ENCODE measurements at regions not wholly inside any gene's neighbourhood (a gene's known extent, or its start where the extent isn't known, plus 50 kb on each side); places are given as distances from the start of the nearest gene placed in this dataset.

DNA sequence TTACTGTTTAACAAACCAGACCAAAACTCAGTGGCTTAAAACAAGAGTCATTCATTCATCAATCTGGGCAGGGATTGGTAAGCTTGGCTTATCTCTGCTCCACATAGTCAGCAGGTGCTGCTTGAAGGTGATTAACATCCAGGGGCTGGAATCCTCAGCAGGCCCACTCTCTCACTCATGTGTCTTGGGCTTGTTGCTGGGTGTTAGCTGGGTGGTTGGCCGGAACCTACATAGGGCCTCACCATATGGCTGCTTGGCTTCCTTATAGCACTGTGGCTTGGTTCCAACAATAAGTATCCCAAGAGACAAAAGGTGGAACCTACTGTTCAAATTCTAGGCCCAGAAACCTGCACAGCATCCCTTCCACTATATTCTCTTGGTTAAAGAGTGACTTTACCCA lies 125.0 kb downstream of the RASGEF1B start:
- TF ChIP-seq CTCF (IDR thresholded peaks at IDR 0.05) (no peak), POLR2A (IDR thresholded peaks at IDR 0.05) (no peak)

Data from thyroid gland (tissue), 4 donors.